CD14-positive monocyte (primary cell): ENCODE measurements at regions not wholly inside any gene's neighbourhood (a gene's known extent, or its start where the extent isn't known, plus 50 kb on each side); places are given as distances from the start of the nearest gene placed in this dataset.

Source experiments
- DNase-seq, 3 donors: peaks; one replicate each; pipeline ENCODE4 v3.0.0-alpha.2; 2011 to 2022
- H2AFZ ChIP-seq: 2 replicates; pipeline ENCODE4 v1.6.0; 2012; ENCODE audit warnings: mild to moderate bottlenecking, low read depth, low read length, inconsistent platforms; ENCODE audit not compliant: insufficient read depth, poor library complexity, severe bottlenecking
- H3K27ac ChIP-seq, 2 donors: 1 replicate in 1 of 2; 2 replicates in 1 of 2; pipeline ENCODE4 v1.5.1; 2012 to 2013; ENCODE audit warnings: low read length in 2 of 2, control low read depth in 1 of 2, inconsistent platforms in 1 of 2, low read depth in 1 of 2, mild to moderate bottlenecking in 1 of 2
- H3K27me3 ChIP-seq, 2 donors: one replicate each; pipeline versions ENCODE4 v1.6.0 to v1.6.1; 2011 to 2013; ENCODE audit warnings: low read length in 2 of 2; ENCODE audit not compliant: control insufficient read depth in 2 of 2, insufficient read depth in 2 of 2
- H3K36me3 ChIP-seq, 2 donors: replicated peaks in 1 of 2; 1 replicate in 1 of 2; 2 replicates in 1 of 2; pipeline versions ENCODE4 v1.5.1 to v1.6.1; 2012 to 2013; ENCODE audit warnings: low read length in 2 of 2, control low read depth in 1 of 2, inconsistent platforms in 1 of 2, mild to moderate bottlenecking in 1 of 2; ENCODE audit not compliant: insufficient read depth in 2 of 2, control insufficient read depth in 1 of 2
- H3K4me1 ChIP-seq, 2 donors: 1 replicate in 1 of 2; 2 replicates in 1 of 2; pipeline versions ENCODE4 v1.5.1 to v1.6.1; 2012 to 2013; ENCODE audit warnings: low read length in 2 of 2, control low read depth in 1 of 2, inconsistent platforms in 1 of 2, mild to moderate bottlenecking in 1 of 2, moderate library complexity in 1 of 2; ENCODE audit not compliant: insufficient read depth in 2 of 2, control insufficient read depth in 1 of 2
- H3K4me2 ChIP-seq: replicated peaks from 2 replicates; pipeline ENCODE3; 2012; ENCODE audit warnings: low read length, moderate library complexity, mild to moderate bottlenecking; ENCODE audit not compliant: poor library complexity, severe bottlenecking; ENCODE audit errors: extremely low read depth
- H3K4me3 ChIP-seq, 3 experiments: fragments of 200-600 bp in 1 of 3; sonication (generic) in 1 of 3; replicated peaks in 1 of 3; 1 replicate in 2 of 3; 2 replicates in 1 of 3; pipeline ENCODE4 v1.5.1; 2011 to 2013; ENCODE audit warnings: low read length in 3 of 3, mild to moderate bottlenecking in 3 of 3, control low read depth in 2 of 3, low read depth in 2 of 3, inconsistent platforms in 1 of 3, moderate library complexity in 1 of 3
- H3K79me2 ChIP-seq: 2 replicates; pipeline ENCODE4 v1.6.0; 2012; ENCODE audit warnings: mild to moderate bottlenecking, control low read depth, inconsistent platforms, low read length, moderate library complexity; ENCODE audit not compliant: insufficient read depth
- H3K9ac ChIP-seq: 2 replicates; pipeline ENCODE4 v1.6.0; 2017; ENCODE audit warnings: low read length, mild to moderate bottlenecking; ENCODE audit not compliant: insufficient read depth, poor library complexity, severe bottlenecking
- H3K9me3 ChIP-seq, 2 donors: replicated peaks in 1 of 2; 1 replicate in 1 of 2; 2 replicates in 1 of 2; pipeline versions ENCODE4 v1.5.1 to v1.6.1; 2012 to 2013; ENCODE audit warnings: low read length in 2 of 2, control low read depth in 1 of 2; ENCODE audit not compliant: control insufficient read depth in 1 of 2, insufficient read depth in 1 of 2
- H4K20me1 ChIP-seq: 2 replicates; pipeline ENCODE4 v1.6.0; 2012; ENCODE audit warnings: mild to moderate bottlenecking, low read length, control low read depth, moderate library complexity; ENCODE audit not compliant: insufficient read depth
- H3K27ac Mint-ChIP-seq, 7 donors: one replicate each; pipeline ENCODE4 v1.8.0; 2020; ENCODE audit warnings: mild to moderate bottlenecking in 7 of 7, mixed read lengths in 7 of 7, moderate library complexity in 6 of 7, inconsistent platforms in 2 of 7
- H3K27me3 Mint-ChIP-seq, 3 donors: one replicate each; pipeline ENCODE4 v1.8.0; 2021 to 2022; ENCODE audit warnings: low read depth in 3 of 3, mild to moderate bottlenecking in 3 of 3, mixed read lengths in 3 of 3, moderate library complexity in 3 of 3, inconsistent platforms in 1 of 3
- H3K36me3 Mint-ChIP-seq, 2 donors: one replicate each; pipeline ENCODE4 v1.8.0; 2020; ENCODE audit warnings: mixed read lengths in 2 of 2, inconsistent platforms in 1 of 2, mild to moderate bottlenecking in 1 of 2
- H3K4me1 Mint-ChIP-seq: one replicate; pipeline ENCODE4 v1.8.0; 2020; ENCODE audit warnings: mild to moderate bottlenecking, mixed read lengths
- H3K4me3 Mint-ChIP-seq, 2 donors: one replicate each; pipeline ENCODE4 v1.8.0; 2020; ENCODE audit warnings: mild to moderate bottlenecking in 2 of 2, mixed read lengths in 2 of 2, moderate library complexity in 1 of 2
- H3K9me3 Mint-ChIP-seq, 7 donors: one replicate each; pipeline ENCODE4 v1.8.0; 2020 to 2022; ENCODE audit warnings: mixed read lengths in 7 of 7, mild to moderate bottlenecking in 6 of 7, moderate library complexity in 6 of 7, inconsistent platforms in 2 of 7
- WGBS: methylation state at CpG from one replicate; pipeline ENCODE4 v1.1.5; 2013; ENCODE audit warnings: missing lambda C conversion rate; ENCODE audit not compliant: insufficient coverage; 5-methylcytosine and 5-hydroxymethylcytosine counted together
- intact Hi-C, 2 donors: fragments of 100-400 bp; cut with micrococcal nuclease; formaldehyde crosslinking; loops; one replicate each; pipeline versions ENCODE4 v1.15.0 to v1.15.1; 2023
- TF ChIP-seq, protein P1 (sequence below): fragments of 200-600 bp; IDR thresholded peaks from one replicate; pipeline ENCODE4 v1.8.0; 2022; ENCODE audit warnings: antibody characterized with exemption, mild to moderate bottlenecking

DNA sequence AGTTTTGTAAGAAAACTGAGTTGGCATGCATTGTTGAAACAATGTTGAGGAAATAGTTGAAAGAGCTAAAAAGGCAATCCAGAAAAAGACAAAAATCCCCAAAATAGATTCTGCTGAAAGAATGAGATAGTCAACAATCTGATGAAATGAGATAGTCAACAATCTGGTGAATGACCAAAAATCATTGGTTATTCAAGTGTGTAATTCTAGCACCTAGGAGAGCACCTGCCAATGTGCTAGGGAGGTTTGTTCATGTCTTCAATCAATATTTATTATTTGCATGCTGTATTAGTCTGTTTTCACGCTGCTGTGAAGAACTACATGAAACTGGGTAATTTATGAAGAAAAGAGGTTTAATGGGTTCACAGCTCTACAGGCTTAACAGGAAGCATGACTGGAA, 307.1 kb upstream of the HSF2 start:
- DNase-seq = no peak
- H3K36me3 ChIP-seq = no peaks in the 10 kb centered on the region
- H3K4me1 ChIP-seq = no peaks in the 10 kb centered on the region
- H3K27me3 ChIP-seq = no peaks in the 10 kb centered on the region
- no peaks in the 10 kb centered on the region for H3K36me3 Mint-ChIP-seq
- 100% methylated on average over 1 of the region's 1 CpG for WGBS
- H3K4me3 ChIP-seq = no peak overlapping the region
- H3K4me1 Mint-ChIP-seq = no peaks in the 10 kb centered on the region
- TF ChIP-seq, protein P1, sequence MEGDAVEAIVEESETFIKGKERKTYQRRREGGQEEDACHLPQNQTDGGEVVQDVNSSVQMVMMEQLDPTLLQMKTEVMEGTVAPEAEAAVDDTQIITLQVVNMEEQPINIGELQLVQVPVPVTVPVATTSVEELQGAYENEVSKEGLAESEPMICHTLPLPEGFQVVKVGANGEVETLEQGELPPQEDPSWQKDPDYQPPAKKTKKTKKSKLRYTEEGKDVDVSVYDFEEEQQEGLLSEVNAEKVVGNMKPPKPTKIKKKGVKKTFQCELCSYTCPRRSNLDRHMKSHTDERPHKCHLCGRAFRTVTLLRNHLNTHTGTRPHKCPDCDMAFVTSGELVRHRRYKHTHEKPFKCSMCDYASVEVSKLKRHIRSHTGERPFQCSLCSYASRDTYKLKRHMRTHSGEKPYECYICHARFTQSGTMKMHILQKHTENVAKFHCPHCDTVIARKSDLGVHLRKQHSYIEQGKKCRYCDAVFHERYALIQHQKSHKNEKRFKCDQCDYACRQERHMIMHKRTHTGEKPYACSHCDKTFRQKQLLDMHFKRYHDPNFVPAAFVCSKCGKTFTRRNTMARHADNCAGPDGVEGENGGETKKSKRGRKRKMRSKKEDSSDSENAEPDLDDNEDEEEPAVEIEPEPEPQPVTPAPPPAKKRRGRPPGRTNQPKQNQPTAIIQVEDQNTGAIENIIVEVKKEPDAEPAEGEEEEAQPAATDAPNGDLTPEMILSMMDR = no peak
- no peak overlapping the region for H3K27ac Mint-ChIP-seq
- H3K4me2 ChIP-seq = no peak overlapping the region
- H4K20me1 ChIP-seq = no peaks in the 10 kb centered on the region
- H3K9me3 ChIP-seq = no peaks in the 10 kb centered on the region
- no peaks in the 10 kb centered on the region for H3K27me3 Mint-ChIP-seq
- H3K4me3 Mint-ChIP-seq = no peak overlapping the region
- H3K27ac ChIP-seq = no peak overlapping the region
- H2AFZ ChIP-seq = no peak overlapping the region
- intact Hi-C loops = no loop called here
- H3K79me2 ChIP-seq = no peaks in the 10 kb centered on the region
- no peak overlapping the region for H3K9ac ChIP-seq
- H3K9me3 Mint-ChIP-seq = peaks cover 0 to 6% (median 2%) of the 10 kb centered on the region in 7 donors

DNA sequence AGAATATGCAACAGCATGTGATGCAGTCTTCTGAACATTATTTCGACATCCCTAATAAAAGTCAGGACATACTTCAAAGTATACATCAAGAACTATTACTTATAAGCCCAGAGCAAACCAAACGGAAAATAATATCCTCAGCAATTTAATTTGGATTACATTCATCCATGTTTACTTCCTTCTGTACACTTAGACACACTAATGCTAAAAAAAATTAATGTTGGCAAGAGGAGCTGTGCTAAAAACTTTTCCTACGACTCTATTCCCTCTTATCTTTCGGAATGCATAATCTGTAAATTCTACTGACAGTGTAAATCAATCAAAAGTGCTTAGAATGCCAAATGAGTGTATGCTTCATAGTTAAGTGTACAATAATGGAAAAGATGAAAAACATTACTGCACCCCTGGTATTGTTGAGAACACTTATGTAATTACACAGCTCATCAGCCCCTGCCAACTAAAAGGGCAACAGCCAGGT, 301.2 kb upstream of the HSF2 start:
- Histone ChIP-seq H3K4me1 (no peaks in the 10 kb centered on the region), H3K9ac (no peak overlapping the region), H2AFZ (no peak overlapping the region), H3K27me3 (no peaks in the 10 kb centered on the region), H3K4me3 (no peak overlapping the region), H3K36me3 (no peaks in the 10 kb centered on the region), H4K20me1 (no peaks in the 10 kb centered on the region), H3K79me2 (no peaks in the 10 kb centered on the region), H3K9me3 (no peaks in the 10 kb centered on the region), H3K27ac (no peak overlapping the region), H3K4me2 (no peak overlapping the region)
- 90% methylated on average over 2 of the region's 4 CpGs for WGBS
- Mint-ChIP-seq H3K36me3 (no peaks in the 10 kb centered on the region), H3K4me3 (no peak overlapping the region), H3K9me3 (peaks cover 2 to 6% (median 3%) of the 10 kb centered on the region in 7 donors), H3K27me3 (peaks cover 0 to 2% (median 0%) of the 10 kb centered on the region in 3 donors), H3K27ac (no peak overlapping the region), H3K4me1 (no peaks in the 10 kb centered on the region)
- intact Hi-C loops = no loop called here
- DNase-seq = no peak
- TF ChIP-seq, protein P1 = no peak
